NCI-H1417 (cell line): ENCODE measurements at regions not wholly inside any gene's neighbourhood (a gene's known extent, or its start where the extent isn't known, plus 50 kb on each side); places are given as distances from the start of the nearest gene placed in this dataset.

ENCODE experiments used
- DNase-seq, 3 experiments: peaks; one replicate each; lab custom pipeline; 2025; lab: John Stamatoyannopoulos, UW

GRCh38 chr22:48580481-48580970 lies 1247.1 kb downstream of the BRD1 start:
- no peak for DNase-seq

- DNase-seq: no peak
Measured at GRCh38 chr22:48579928-48580309, 1247.8 kb downstream of the BRD1 start.

- no peak for DNase-seq
Measured at GRCh38 chr22:48579043-48579927, 1248.4 kb downstream of the BRD1 start.

GRCh38 chr22:48578138-48579042 lies 1249.3 kb downstream of the BRD1 start:
- DNase-seq: no peak

- no peak for DNase-seq
Measured at GRCh38 chr22:48577691-48578090, 1250.0 kb downstream of the BRD1 start.

GRCh38 chr22:48577014-48577690 lies 1250.5 kb downstream of the BRD1 start:
- DNase-seq: peak in 1 of 3 experiments; percentile 6

- peak in 1 of 3 experiments; percentile 12 for DNase-seq
Measured at GRCh38 chr22:48576333-48577013, 1251.2 kb downstream of the BRD1 start.

- DNase-seq: no peak
Measured at GRCh38 chr22:48575618-48576332, 1251.9 kb downstream of the BRD1 start.

GRCh38 chr22:48574776-48575617 lies 1252.7 kb downstream of the BRD1 start:
- peak in 1 of 3 experiments; percentile 26 for DNase-seq

- DNase-seq: no peak
Measured at GRCh38 chr22:48573766-48574165, 1253.9 kb downstream of the BRD1 start.

- DNase-seq: no peak
Measured at GRCh38 chr22:48572951-48573350, 1254.7 kb downstream of the BRD1 start.

- DNase-seq: no peak
Measured at GRCh38 chr22:48570912-48571311, 1256.8 kb downstream of the BRD1 start.

- DNase-seq: no peak
Measured at GRCh38 chr22:48569476-48570233, 1258.0 kb downstream of the BRD1 start.

- DNase-seq: no peak
Measured at GRCh38 chr22:48568736-48569330, 1258.8 kb downstream of the BRD1 start.

- peak in 1 of 3 experiments; percentile 10 for DNase-seq
Measured at GRCh38 chr22:48567213-48567975, 1260.3 kb downstream of the BRD1 start.

GRCh38 chr22:48566741-48567140 lies 1260.9 kb downstream of the BRD1 start:
- DNase-seq: no peak

- DNase-seq: no peak
Measured at GRCh38 chr22:48565901-48566501, 1261.7 kb downstream of the BRD1 start.
